Esophagus muscularis mucosa (tissue), 4 donors: ENCODE measurements at regions not wholly inside any gene's neighbourhood (a gene's known extent, or its start where the extent isn't known, plus 50 kb on each side); places are given as distances from the start of the nearest gene placed in this dataset.

Experiments used
- DNase-seq: peaks from one replicate; pipeline ENCODE4 v3.0.0-alpha.2; 2017; ENCODE audit errors: extremely low spot score
- H3K27ac ChIP-seq, 4 donors: fragments of 200-600 bp; sonication (generic); replicated peaks in 1 of 4; 1 replicate in 3 of 4; 2 replicates in 1 of 4; pipeline ENCODE4 v1.5.1; 2016 to 2019; ENCODE audit warnings: mild to moderate bottlenecking in 1 of 4
- H3K27me3 ChIP-seq, 4 donors: fragments of 200-600 bp; sonication (generic); one replicate each; pipeline versions ENCODE4 v1.5.1 to v1.6.0; 2016 to 2019
- H3K36me3 ChIP-seq, 4 donors: fragments of 200-600 bp; sonication (generic); one replicate each; pipeline ENCODE4 v1.5.1; 2016 to 2019
- H3K4me1 ChIP-seq, 4 donors: fragments of 200-600 bp; sonication (generic); one replicate each; pipeline ENCODE4 v1.5.1; 2016 to 2019
- H3K4me3 ChIP-seq, 4 donors: fragments of 200-600 bp; sonication (generic); 1 replicate in 2 of 4; 2 replicates in 2 of 4; pipeline ENCODE4 v1.5.1; 2016 to 2019; ENCODE audit warnings: mild to moderate bottlenecking in 4 of 4, moderate library complexity in 1 of 4
- H3K9me3 ChIP-seq, 4 donors: fragments of 200-600 bp; sonication (generic); 1 replicate in 3 of 4; 2 replicates in 1 of 4; pipeline ENCODE4 v1.5.1; 2016 to 2019
- EP300 ChIP-seq: sonication (generic); formaldehyde crosslinking; IDR thresholded peaks from one replicate; pipeline ENCODE4 v1.6.1; 2017; ENCODE audit warnings: antibody characterized with exemption
- POLR2A ChIP-seq: fragments of 450-650 bp; IDR thresholded peaks from one replicate; pipeline ENCODE4 v1.6.1; 2017; ENCODE audit warnings: antibody characterized with exemption, moderate library complexity, mild to moderate bottlenecking, low read depth
- POLR2AphosphoS5 ChIP-seq, 2 donors: sonication (generic); formaldehyde crosslinking; IDR thresholded peaks; one replicate each; pipeline ENCODE4 v1.6.1; 2017; ENCODE audit warnings: antibody characterized with exemption in 2 of 2
- WGBS: methylation state at CpG from one replicate; pipeline ENCODE4 v1.1.5; 2018; 5-methylcytosine and 5-hydroxymethylcytosine counted together
- intact Hi-C: fragments of 100-400 bp; cut with DNase I; formaldehyde crosslinking; loops from one replicate; pipeline ENCODE4 v1.15.1; 2023
- TF ChIP-seq, protein P1 (sequence below), 3 experiments: fragments of 200-600 bp in 2 of 3; fragments of 450-650 bp in 1 of 3; sonication (generic) in 2 of 3; IDR thresholded peaks; one replicate each; pipeline ENCODE4 v1.5.1; 2017 to 2019; ENCODE audit warnings: antibody characterized with exemption in 3 of 3, mild to moderate bottlenecking in 2 of 3, moderate library complexity in 1 of 3

DNA sequence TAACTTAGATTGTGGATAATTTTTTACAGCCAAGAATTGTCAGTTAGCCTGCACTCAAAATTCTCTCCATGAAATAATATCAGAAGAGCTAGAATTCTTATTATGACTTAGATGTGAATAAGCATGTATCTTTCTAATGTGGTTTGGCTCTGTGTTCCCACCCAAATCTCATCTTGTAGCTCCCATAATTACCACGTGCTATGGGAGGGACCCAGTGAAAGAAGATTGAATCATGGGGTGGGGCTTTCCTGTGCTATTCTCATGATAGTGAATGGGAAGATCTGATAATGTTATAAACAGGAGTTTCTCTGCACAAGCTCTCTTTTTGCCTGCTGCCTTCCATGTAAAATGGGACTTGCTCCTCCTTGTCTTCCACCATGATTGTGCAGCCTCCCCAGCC lies 176.8 kb downstream of the MAT2B start:
- H3K36me3 ChIP-seq: no peaks in the 10 kb centered on the region
- TF ChIP-seq POLR2A (no peak), POLR2AphosphoS5 (IDR thresholded peaks at IDR 0.05) (no peak), EP300 (no peak)
- TF ChIP-seq, protein P1, sequence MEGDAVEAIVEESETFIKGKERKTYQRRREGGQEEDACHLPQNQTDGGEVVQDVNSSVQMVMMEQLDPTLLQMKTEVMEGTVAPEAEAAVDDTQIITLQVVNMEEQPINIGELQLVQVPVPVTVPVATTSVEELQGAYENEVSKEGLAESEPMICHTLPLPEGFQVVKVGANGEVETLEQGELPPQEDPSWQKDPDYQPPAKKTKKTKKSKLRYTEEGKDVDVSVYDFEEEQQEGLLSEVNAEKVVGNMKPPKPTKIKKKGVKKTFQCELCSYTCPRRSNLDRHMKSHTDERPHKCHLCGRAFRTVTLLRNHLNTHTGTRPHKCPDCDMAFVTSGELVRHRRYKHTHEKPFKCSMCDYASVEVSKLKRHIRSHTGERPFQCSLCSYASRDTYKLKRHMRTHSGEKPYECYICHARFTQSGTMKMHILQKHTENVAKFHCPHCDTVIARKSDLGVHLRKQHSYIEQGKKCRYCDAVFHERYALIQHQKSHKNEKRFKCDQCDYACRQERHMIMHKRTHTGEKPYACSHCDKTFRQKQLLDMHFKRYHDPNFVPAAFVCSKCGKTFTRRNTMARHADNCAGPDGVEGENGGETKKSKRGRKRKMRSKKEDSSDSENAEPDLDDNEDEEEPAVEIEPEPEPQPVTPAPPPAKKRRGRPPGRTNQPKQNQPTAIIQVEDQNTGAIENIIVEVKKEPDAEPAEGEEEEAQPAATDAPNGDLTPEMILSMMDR (IDR thresholded peaks at IDR 0.05): no peak

DNA sequence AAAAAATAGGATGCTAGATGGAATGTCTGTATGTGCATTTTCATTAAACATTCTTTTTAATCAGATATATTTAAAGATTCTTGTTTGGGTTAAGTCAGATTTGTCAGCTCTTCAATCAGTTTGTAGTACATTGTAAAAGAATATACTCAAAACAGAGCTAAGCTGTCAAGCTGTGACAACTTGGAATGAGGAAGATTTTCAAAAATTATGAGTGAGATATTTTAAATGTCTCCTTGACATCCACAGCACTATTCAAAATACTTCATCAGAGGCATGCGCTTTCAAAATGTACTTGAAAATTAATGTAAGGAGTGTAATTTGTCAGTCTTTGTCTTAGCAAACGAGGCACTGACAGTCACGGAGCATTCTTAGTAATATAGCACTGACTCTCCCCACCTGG lies 182.0 kb downstream of the MAT2B start:
- WGBS: 80% methylated on average over 3 of the region's 3 CpGs
- no peaks in the 10 kb centered on the region for H3K36me3 ChIP-seq
- H3K9me3 ChIP-seq: no peaks in the 10 kb centered on the region
- no peak overlapping the region for H3K4me3 ChIP-seq
- H3K27ac ChIP-seq: no peak overlapping the region
- TF ChIP-seq, protein P1 (IDR thresholded peaks at IDR 0.05): no peak
- TF ChIP-seq POLR2A (no peak), EP300 (no peak), POLR2AphosphoS5 (IDR thresholded peaks at IDR 0.05) (no peak)
- intact Hi-C loops: no loop called here
- H3K4me1 ChIP-seq: no peaks in the 10 kb centered on the region
- H3K27me3 ChIP-seq: no peaks in the 10 kb centered on the region
- DNase-seq: no peak

More for the DNA sequence above, 176.8 kb downstream of the MAT2B start:
- no peaks in the 10 kb centered on the region for H3K9me3 ChIP-seq
- DNase-seq: no peak
- intact Hi-C loops: no loop called here
- H3K4me1 ChIP-seq: no peaks in the 10 kb centered on the region
- H3K4me3 ChIP-seq: no peak overlapping the region
- H3K27ac ChIP-seq: no peak overlapping the region
- WGBS: 46% methylated on average over 1 of the region's 1 CpG
- H3K27me3 ChIP-seq: no peaks in the 10 kb centered on the region

DNA sequence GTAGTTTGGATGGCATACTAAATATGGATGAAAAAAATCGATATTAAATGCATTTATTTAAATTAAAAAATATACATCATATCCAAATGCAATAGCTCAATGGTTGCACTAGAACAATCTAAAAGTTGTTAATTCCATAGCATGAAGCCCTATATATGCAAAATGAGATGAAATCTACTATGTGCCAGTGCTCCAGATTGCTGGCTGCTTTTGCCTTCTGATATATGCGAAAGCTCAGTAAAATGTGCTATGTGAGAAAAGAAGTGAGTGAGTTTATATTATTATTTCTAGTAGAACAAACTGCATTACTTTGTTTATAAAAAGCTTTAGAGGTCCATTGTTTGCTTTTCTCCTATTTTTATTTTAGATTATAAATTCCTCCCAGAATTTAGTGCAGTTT lies 186.7 kb downstream of the MAT2B start:
- TF ChIP-seq, protein P1 (IDR thresholded peaks at IDR 0.05): no peak
- TF ChIP-seq POLR2A: no peak
- TF ChIP-seq EP300: no peak
- no peak for TF ChIP-seq POLR2AphosphoS5 (IDR thresholded peaks at IDR 0.05)
- Histone ChIP-seq H3K27me3 (no peaks in the 10 kb centered on the region), H3K27ac (no peak overlapping the region), H3K36me3 (no peaks in the 10 kb centered on the region), H3K4me3 (no peak overlapping the region), H3K9me3 (no peaks in the 10 kb centered on the region), H3K4me1 (no peaks in the 10 kb centered on the region)
- DNase-seq: no peak
- WGBS: 93% methylated on average over 2 of the region's 2 CpGs
- intact Hi-C loops: no loop called here

DNA sequence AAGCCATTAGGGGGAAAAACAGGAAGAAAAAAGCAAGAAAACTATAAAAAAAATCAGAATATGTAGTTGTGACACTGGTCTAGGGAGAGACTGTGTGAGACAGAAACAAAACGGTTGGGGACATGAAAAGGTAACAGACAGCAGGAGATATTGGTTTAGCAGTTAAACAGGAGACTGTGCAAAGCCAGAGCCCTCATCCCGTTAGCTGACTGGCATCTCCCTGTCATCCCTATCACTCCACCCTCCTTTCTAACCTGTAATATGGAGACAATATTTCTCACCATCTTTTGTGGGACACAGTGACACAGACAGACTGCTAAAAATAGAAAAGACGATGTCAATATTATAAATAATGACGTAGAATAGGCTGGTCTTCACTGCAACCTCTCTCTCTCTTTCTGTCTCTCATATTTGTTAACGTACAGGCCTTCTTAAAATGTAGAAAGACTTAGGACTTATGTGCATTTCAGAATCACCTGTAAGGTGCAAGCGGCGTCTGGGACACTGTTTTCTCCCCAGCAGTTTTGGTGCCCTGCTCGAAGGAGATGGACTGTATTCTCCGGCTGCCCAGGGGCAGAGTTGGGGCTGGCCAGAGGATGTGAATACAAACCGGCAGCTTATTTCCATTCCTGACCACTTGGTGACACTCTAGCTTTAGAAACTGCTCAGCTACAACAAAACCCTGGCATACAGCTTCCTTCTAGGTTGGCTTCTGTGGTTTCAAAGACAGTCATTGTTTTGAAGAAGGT lies 190.6 kb downstream of the MAT2B start:
- intact Hi-C loops: no loop called here
- Histone ChIP-seq H3K4me1 (no peaks in the 10 kb centered on the region), H3K27me3 (no peaks in the 10 kb centered on the region), H3K9me3 (no peaks in the 10 kb centered on the region), H3K4me3 (no peak overlapping the region), H3K36me3 (no peaks in the 10 kb centered on the region), H3K27ac (no peak overlapping the region)
- TF ChIP-seq, protein P1 (IDR thresholded peaks at IDR 0.05): peak in 1 of 3 experiments; percentile 36
- TF ChIP-seq POLR2A: no peak
- WGBS: 35% methylated on average over 10 of the region's 10 CpGs
- no peak for DNase-seq

DNA sequence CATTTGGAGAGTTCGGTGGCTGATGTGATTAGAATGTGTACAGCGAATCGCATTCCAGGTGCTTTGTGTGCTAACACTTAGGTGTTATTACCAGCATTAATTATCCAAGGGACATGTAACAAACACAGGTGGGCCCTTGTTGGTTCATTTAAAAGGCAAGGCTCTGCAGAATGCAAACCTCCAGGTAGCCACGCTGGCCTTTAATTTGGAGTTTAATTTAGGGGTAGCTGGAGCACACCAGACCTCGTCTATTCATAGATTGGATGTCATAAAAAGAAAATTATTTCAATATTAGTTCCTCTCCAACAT lies 191.1 kb downstream of the MAT2B start:
- H3K27me3 ChIP-seq: no peaks in the 10 kb centered on the region
- no peak overlapping the region for H3K4me3 ChIP-seq
- no peaks in the 10 kb centered on the region for H3K9me3 ChIP-seq
- 29% methylated on average over 5 of the region's 5 CpGs for WGBS
- intact Hi-C loops: no loop called here
- no peak overlapping the region for H3K27ac ChIP-seq
- TF ChIP-seq, protein P1 (IDR thresholded peaks at IDR 0.05): no peak
- TF ChIP-seq EP300 (no peak), POLR2A (no peak), POLR2AphosphoS5 (IDR thresholded peaks at IDR 0.05) (no peak)
- H3K36me3 ChIP-seq: no peaks in the 10 kb centered on the region
- DNase-seq: no peak
- no peaks in the 10 kb centered on the region for H3K4me1 ChIP-seq
